Fibroblast of lung (primary cell): ENCODE measurements at regions not wholly inside any gene's neighbourhood (a gene's known extent, or its start where the extent isn't known, plus 50 kb on each side); places are given as distances from the start of the nearest gene placed in this dataset.

Experiments used
- DNase-seq, 2 donors: peaks; one replicate each; pipeline versions ENCODE4 v3.0.0 to v3.0.0-alpha.2; 2010; ENCODE audit warnings: low read depth in 2 of 2
- H2AFZ ChIP-seq: 2 replicates; pipeline ENCODE4 v1.5.1; 2012; ENCODE audit warnings: low read length, control low read depth, inconsistent platforms
- H3K27ac ChIP-seq: 2 replicates; pipeline ENCODE4 v1.5.1; 2011; ENCODE audit warnings: low read length, control low read depth; ENCODE audit not compliant: insufficient read depth
- H3K27me3 ChIP-seq: 2 replicates; pipeline ENCODE4 v1.5.1; 2011; ENCODE audit warnings: mild to moderate bottlenecking, low read length; ENCODE audit not compliant: control insufficient read depth, insufficient read depth
- H3K36me3 ChIP-seq: 2 replicates; pipeline ENCODE4 v1.5.1; 2011; ENCODE audit warnings: low read length; ENCODE audit not compliant: control insufficient read depth, insufficient read depth
- H3K4me1 ChIP-seq: 2 replicates; pipeline ENCODE4 v1.5.1; 2011; ENCODE audit warnings: low read length; ENCODE audit not compliant: control insufficient read depth, insufficient read depth; ENCODE audit errors: extremely low read depth
- H3K4me2 ChIP-seq: 2 replicates; pipeline ENCODE4 v1.5.1; 2011; ENCODE audit warnings: low read length, control low read depth; ENCODE audit not compliant: insufficient read depth; ENCODE audit errors: extremely low read depth
- H3K4me3 ChIP-seq, 4 experiments: fragments of 200-600 bp in 1 of 4; sonication (generic) in 1 of 4; replicated peaks in 1 of 4; 2 replicates each; pipeline ENCODE4 v1.5.1; 2011 to 2016; ENCODE audit warnings: low read length in 4 of 4, low read depth in 3 of 4, mild to moderate bottlenecking in 3 of 4, control low read depth in 2 of 4, inconsistent platforms in 1 of 4, mixed read lengths in 1 of 4; ENCODE audit not compliant: insufficient read depth in 1 of 4; ENCODE audit errors: control extremely low read depth in 1 of 4
- H3K79me2 ChIP-seq: 2 replicates; pipeline ENCODE4 v1.5.1; 2012; ENCODE audit warnings: mild to moderate bottlenecking, low read length, inconsistent platforms; ENCODE audit not compliant: control insufficient read depth, insufficient read depth
- H3K9ac ChIP-seq: 2 replicates; pipeline ENCODE4 v1.5.1; 2011; ENCODE audit warnings: mild to moderate bottlenecking, low read length, control low read depth; ENCODE audit not compliant: insufficient read depth
- H3K9me3 ChIP-seq: 2 replicates; pipeline ENCODE4 v1.5.1; 2012; ENCODE audit warnings: low read depth, low read length; ENCODE audit not compliant: control insufficient read depth, insufficient read depth
- H4K20me1 ChIP-seq: 2 replicates; pipeline ENCODE4 v1.5.1; 2011; ENCODE audit warnings: low read length; ENCODE audit not compliant: control insufficient read depth, insufficient read depth; ENCODE audit errors: extremely low read depth
- EZH2 ChIP-seq: IDR thresholded peaks from 2 replicates; pipeline ENCODE4 v1.5.1; 2012; ENCODE audit warnings: low read length, control low read depth, mild to moderate bottlenecking; ENCODE audit errors: missing control alignments
- TF ChIP-seq, protein P1 (sequence below), 2 donors: IDR thresholded peaks in 1 of 2; conservative IDR thresholded peaks in 1 of 2; 1 replicate in 1 of 2; 2 replicates in 1 of 2; pipeline ENCODE4 v1.5.1; 2011 to 2012; ENCODE audit warnings: low read length in 2 of 2, control low read depth in 1 of 2, inconsistent platforms in 1 of 2, low read depth in 1 of 2, mild to moderate bottlenecking in 1 of 2

DNA sequence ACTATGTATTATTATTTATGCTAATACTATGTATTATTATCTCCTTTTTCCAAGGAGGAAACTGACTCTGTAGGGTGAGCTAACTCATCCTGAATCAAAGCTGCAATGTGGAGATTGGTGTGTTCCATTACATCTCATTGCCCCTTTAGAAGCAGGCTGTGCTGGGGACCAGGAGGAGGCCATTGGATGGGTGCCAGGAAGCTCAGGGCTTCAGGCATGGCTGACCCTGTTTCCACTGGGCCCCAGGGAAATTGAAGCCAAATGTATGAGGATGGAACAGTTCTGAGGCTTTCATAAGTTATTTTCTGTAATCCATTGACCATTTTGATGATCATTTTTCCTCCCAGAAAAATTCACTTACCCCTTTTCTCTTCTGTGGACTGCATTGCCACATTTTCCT lies 418.8 kb upstream of the ZFP42 start:
- Histone ChIP-seq H3K4me3 (no peak overlapping the region), H3K4me2 (no peak overlapping the region), H2AFZ (no peak overlapping the region), H3K27me3 (no peaks in the 10 kb centered on the region), H3K27ac (no peak overlapping the region), H3K9ac (no peak overlapping the region), H3K9me3 (no peaks in the 10 kb centered on the region), H3K4me1 (no peaks in the 10 kb centered on the region), H4K20me1 (no peaks in the 10 kb centered on the region), H3K36me3 (no peaks in the 10 kb centered on the region), H3K79me2 (no peaks in the 10 kb centered on the region)
- TF ChIP-seq, protein P1, sequence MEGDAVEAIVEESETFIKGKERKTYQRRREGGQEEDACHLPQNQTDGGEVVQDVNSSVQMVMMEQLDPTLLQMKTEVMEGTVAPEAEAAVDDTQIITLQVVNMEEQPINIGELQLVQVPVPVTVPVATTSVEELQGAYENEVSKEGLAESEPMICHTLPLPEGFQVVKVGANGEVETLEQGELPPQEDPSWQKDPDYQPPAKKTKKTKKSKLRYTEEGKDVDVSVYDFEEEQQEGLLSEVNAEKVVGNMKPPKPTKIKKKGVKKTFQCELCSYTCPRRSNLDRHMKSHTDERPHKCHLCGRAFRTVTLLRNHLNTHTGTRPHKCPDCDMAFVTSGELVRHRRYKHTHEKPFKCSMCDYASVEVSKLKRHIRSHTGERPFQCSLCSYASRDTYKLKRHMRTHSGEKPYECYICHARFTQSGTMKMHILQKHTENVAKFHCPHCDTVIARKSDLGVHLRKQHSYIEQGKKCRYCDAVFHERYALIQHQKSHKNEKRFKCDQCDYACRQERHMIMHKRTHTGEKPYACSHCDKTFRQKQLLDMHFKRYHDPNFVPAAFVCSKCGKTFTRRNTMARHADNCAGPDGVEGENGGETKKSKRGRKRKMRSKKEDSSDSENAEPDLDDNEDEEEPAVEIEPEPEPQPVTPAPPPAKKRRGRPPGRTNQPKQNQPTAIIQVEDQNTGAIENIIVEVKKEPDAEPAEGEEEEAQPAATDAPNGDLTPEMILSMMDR (conservative IDR thresholded peaks at IDR 0.05 in 1 of 2, IDR thresholded peaks at IDR 0.05 in 1 of 2; ENCODE audit: low read depth in 1 of 2, low read length in 2 of 2): no peak
- TF ChIP-seq EZH2: no peak
- DNase-seq: no peak

DNA sequence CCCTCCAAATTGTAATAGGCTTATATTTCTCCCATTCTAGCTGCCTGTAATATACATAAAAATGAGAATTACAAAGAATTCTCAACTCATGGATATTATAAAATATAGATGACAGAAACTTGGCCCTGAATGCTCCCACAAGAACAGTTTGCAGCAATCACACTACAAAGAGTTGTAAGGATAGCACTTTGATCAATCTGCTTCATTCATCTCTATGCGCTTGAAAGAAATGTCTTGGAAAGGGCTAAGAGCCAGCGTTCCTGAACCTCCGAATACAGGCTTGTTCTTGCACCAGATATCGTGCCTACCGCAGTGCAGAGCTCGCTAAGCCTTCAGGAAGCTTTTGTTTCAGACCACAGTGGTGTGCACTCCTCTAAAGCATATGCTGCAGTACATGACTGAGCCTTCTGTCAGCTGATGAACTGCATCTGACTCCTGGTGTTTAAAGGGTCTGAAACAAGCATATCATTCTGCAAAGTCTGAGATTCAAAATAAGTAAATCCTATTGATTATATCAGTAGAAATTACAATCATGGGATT lies 417.6 kb upstream of the ZFP42 start:
- Histone ChIP-seq H3K27ac (no peak overlapping the region), H3K4me3 (no peak overlapping the region), H3K9ac (no peak overlapping the region), H4K20me1 (no peaks in the 10 kb centered on the region), H3K4me2 (no peak overlapping the region), H3K79me2 (no peaks in the 10 kb centered on the region), H3K4me1 (no peaks in the 10 kb centered on the region), H3K9me3 (no peaks in the 10 kb centered on the region), H3K27me3 (no peaks in the 10 kb centered on the region), H2AFZ (peak overlapping the region; percentile 20), H3K36me3 (no peaks in the 10 kb centered on the region)
- no peak for DNase-seq
- no peak for TF ChIP-seq EZH2
- TF ChIP-seq, protein P1 (conservative IDR thresholded peaks at IDR 0.05 in 1 of 2, IDR thresholded peaks at IDR 0.05 in 1 of 2; ENCODE audit: low read depth in 1 of 2, low read length in 2 of 2): no peak

DNA sequence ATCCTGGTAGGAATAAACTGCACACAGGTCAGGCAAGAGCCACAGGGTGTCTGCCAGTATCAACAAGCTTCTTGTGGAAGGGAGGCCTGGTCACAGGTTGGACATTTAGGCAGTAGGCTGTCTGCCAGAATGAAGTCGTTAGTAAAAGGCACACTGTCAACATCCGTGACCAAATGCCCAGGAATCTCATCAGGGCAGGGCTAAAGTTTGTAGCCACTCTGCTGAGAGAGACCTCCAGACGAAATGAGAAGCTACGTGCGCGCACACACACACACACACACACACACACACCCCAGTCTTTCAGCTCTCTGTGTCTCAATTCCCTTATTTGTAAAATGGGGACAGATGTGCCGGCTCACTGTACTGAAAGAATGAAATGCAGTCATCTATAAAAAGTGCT lies 408.7 kb upstream of the ZFP42 start:
- Histone ChIP-seq H3K36me3 (no peaks in the 10 kb centered on the region), H3K27me3 (no peaks in the 10 kb centered on the region), H3K9ac (no peak overlapping the region), H4K20me1 (no peaks in the 10 kb centered on the region), H3K79me2 (no peaks in the 10 kb centered on the region), H3K4me1 (no peaks in the 10 kb centered on the region), H3K4me2 (no peak overlapping the region), H3K9me3 (no peaks in the 10 kb centered on the region), H3K27ac (no peak overlapping the region), H2AFZ (no peak overlapping the region), H3K4me3 (no peak overlapping the region)
- peak in 1 of 2 donors; percentile 6 for DNase-seq
- TF ChIP-seq EZH2: no peak
- TF ChIP-seq, protein P1 (conservative IDR thresholded peaks at IDR 0.05 in 1 of 2, IDR thresholded peaks at IDR 0.05 in 1 of 2; ENCODE audit: low read depth in 1 of 2, low read length in 2 of 2): no peak
